ENCODE measurements at regions not wholly inside any gene's neighbourhood (a gene's known extent, or its start where the extent isn't known, plus 50 kb on each side); places are given as distances from the start of the nearest gene placed in this dataset.

- H3K27ac Mint-ChIP-seq = no peak overlapping the region
- H3K4me3 Mint-ChIP-seq = no peak overlapping the region
- H3K36me3 Mint-ChIP-seq = no peaks in the 10 kb centered on the region
These were observed 419.4 kb downstream of the SHANK2 start for GRCh38 chr11:70833011-70833410.

DNA sequence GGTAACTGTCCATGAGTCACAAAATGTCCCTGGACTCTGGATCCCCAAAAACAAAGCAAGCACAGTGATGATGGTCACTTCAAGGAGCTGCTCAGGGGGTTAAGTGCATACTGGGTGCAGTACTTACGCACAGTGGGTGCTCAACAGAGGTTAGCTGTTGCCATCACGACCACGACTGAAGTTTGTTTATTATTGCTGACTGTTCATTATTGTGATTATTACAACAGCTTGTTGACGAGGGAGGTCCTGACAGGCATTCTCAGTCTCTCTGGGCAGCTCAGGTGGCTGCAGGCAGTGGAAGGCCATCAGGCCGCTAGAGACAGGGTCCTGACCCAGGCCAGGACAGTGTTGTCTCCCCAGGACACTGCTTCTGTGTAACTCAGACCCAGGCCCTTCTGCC is 418.8 kb downstream of the SHANK2 start:
- Mint-ChIP-seq H3K27me3 (peaks cover 0 to 3% of the 10 kb centered on the region in 2 donors), H3K9me3 (no peaks in the 10 kb centered on the region), H3K36me3 (no peaks in the 10 kb centered on the region), H3K4me1 (ENCODE audit: low read depth in 2 of 2) (no peaks in the 10 kb centered on the region), H3K27ac (no peak overlapping the region), H3K4me3 (no peak overlapping the region)
- no peak for DNase-seq (ENCODE audit: low spot score)
- ATAC-seq = no peak

More at GRCh38 chr11:70833011-70833410, 419.4 kb downstream of the SHANK2 start:
- ATAC-seq (no peak), DNase-seq (ENCODE audit: low spot score) (no peak)
- H3K4me1 Mint-ChIP-seq (ENCODE audit: low read depth in 2 of 2) = no peaks in the 10 kb centered on the region
- H3K27me3 Mint-ChIP-seq = peaks cover 0 to 3% of the 10 kb centered on the region in 2 donors
- H3K9me3 Mint-ChIP-seq = no peaks in the 10 kb centered on the region

DNA sequence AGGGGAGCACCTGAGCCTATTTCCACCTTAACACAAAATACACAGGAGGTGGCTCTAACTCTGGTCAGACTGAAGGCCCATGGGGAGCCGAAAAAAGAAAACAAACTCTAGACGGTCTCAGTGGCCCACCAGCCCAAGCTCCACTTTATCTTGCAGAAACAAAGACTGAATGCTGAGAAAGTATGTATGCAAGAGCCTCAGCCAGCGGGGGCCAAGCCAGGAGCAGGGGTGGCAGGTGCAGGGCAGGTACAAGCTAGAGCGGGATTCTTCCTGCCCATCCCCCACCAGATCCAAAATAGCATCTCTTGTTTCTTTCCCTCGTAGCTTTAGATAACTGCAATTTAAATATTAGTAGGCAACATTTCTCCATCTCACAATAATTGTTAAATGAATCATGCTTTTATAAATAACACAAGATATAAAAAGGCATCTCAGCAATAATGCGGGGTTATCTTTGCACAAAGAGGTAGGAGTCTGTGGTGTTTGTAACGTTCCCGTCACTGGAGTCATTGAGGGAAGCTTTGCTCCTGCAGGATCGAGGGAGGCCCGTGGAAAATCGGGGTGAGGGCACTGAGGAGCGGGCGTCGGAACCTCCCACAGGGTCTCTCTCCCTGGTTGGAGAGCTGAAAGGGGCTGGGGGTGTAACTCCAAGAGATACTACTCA is 418.0 kb downstream of the SHANK2 start:
- no peak for ATAC-seq
- no peaks in the 10 kb centered on the region for H3K36me3 Mint-ChIP-seq
- no peak overlapping the region for H3K4me3 Mint-ChIP-seq
- no peaks in the 10 kb centered on the region for H3K4me1 Mint-ChIP-seq (ENCODE audit: low read depth in 2 of 2)
- H3K27ac Mint-ChIP-seq = no peak overlapping the region
- no peak for DNase-seq (ENCODE audit: low spot score)
- H3K27me3 Mint-ChIP-seq = peaks cover 0 to 3% of the 10 kb centered on the region in 2 donors
- H3K9me3 Mint-ChIP-seq = no peaks in the 10 kb centered on the region

DNA sequence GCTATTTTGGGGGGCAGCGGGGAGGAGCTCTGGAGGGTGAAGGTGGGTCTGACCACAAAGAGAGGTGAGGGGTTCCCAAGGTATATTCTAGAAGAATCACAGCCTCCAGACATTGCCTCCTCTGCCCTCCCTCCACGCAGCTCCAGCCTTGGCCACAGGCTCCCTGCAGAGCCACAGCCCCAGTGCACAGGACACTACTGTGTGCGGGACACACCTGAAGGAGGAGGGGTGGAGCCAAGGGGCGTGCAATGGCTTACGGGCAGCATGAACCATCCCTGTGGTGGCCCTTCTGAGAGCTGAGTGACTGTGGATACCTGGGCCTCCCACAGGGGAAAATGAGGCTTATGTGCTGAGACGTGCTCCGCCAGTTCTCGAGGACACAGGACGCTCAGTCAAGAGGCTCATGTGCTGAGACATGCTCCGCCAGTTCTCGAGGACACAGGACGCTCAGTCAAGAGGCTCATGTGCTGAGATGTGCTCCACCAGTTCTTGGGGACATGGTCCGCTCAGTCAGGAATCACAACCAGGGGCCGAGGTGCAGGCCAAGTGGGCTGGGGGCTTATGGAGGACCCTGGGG is 417.3 kb downstream of the SHANK2 start:
- H3K27ac Mint-ChIP-seq = no peak overlapping the region
- no peaks in the 10 kb centered on the region for H3K36me3 Mint-ChIP-seq
- no peaks in the 10 kb centered on the region for H3K4me1 Mint-ChIP-seq (ENCODE audit: low read depth in 2 of 2)
- H3K9me3 Mint-ChIP-seq = no peaks in the 10 kb centered on the region
- no peak for ATAC-seq
- H3K4me3 Mint-ChIP-seq = no peak overlapping the region
- H3K27me3 Mint-ChIP-seq = peaks cover 0 to 3% of the 10 kb centered on the region in 2 donors
- no peak for DNase-seq (ENCODE audit: low spot score)

- DNase-seq (ENCODE audit: low spot score) (no peak), ATAC-seq (no peak)
- Mint-ChIP-seq H3K36me3 (no peaks in the 10 kb centered on the region), H3K9me3 (no peaks in the 10 kb centered on the region), H3K27ac (no peak overlapping the region), H3K4me1 (ENCODE audit: low read depth in 2 of 2) (no peaks in the 10 kb centered on the region), H3K4me3 (no peak overlapping the region), H3K27me3 (peaks cover 0 to 3% of the 10 kb centered on the region in 2 donors)
These were observed 416.3 kb downstream of the SHANK2 start for GRCh38 chr11:70836071-70836470.

DNA sequence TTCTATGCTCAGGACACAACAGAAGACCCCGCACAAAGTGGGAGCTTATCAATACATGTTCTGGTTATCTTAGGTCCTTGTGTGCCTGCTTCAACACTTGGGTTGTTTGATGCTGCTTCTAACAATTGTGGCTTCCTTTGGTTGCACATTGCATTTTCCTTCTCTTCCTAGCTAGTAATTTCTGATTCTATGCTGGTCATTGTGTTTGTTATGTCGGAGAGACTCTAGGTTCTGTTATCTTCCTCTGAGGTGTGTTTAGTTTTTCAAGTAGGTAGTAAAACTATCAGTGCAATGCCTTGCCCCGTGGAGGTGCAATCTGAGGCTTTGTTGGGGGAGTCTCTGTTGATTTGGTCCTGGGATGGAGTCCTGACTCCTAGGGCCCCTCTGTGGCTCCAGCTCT is 414.2 kb downstream of the SHANK2 start:
- ATAC-seq (no peak), DNase-seq (ENCODE audit: low spot score) (no peak)
- no peaks in the 10 kb centered on the region for H3K36me3 Mint-ChIP-seq
- no peaks in the 10 kb centered on the region for H3K4me1 Mint-ChIP-seq (ENCODE audit: low read depth in 2 of 2)
- H3K9me3 Mint-ChIP-seq = no peaks in the 10 kb centered on the region
- H3K27ac Mint-ChIP-seq = no peak overlapping the region
- no peaks in the 10 kb centered on the region for H3K27me3 Mint-ChIP-seq
- no peak overlapping the region for H3K4me3 Mint-ChIP-seq

DNA sequence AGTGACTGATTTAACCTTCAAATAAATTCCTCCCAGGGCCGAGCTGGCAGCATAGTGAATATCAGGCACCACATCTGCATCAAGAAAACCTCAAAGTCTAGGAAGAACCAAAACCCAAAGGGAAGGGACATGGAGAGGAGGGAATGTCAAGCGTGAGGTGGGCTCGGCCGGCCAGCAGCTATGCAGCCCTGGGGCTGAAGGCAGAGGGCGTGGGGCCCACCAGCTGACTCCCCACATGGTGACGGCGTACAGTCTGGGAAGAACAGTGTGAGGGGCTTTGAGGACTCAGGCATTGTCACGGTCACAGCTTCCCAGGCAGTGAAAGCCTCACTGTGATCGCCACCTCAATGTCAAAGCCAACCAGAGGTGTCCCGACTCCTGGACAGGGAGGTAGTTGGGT is 412.5 kb downstream of the SHANK2 start:
- no peaks in the 10 kb centered on the region for H3K9me3 Mint-ChIP-seq
- H3K36me3 Mint-ChIP-seq = no peaks in the 10 kb centered on the region
- peaks cover 0 to 3% of the 10 kb centered on the region in 2 donors for H3K27me3 Mint-ChIP-seq
- H3K27ac Mint-ChIP-seq = no peak overlapping the region
- no peak for ATAC-seq
- no peaks in the 10 kb centered on the region for H3K4me1 Mint-ChIP-seq (ENCODE audit: low read depth in 2 of 2)
- H3K4me3 Mint-ChIP-seq = no peak overlapping the region
- DNase-seq (ENCODE audit: low spot score) = no peak

- Mint-ChIP-seq H3K36me3 (no peaks in the 10 kb centered on the region), H3K4me1 (ENCODE audit: low read depth in 2 of 2) (no peaks in the 10 kb centered on the region), H3K9me3 (no peaks in the 10 kb centered on the region), H3K27ac (no peak overlapping the region), H3K4me3 (no peak overlapping the region), H3K27me3 (peaks cover 0 to 6% of the 10 kb centered on the region in 2 donors)
- ATAC-seq = no peak
- no peak for DNase-seq (ENCODE audit: low spot score)
These were observed 411.1 kb downstream of the SHANK2 start for GRCh38 chr11:70841264-70841663.

GRCh38 chr11:70842256-70842655 is 410.1 kb downstream of the SHANK2 start:
- Mint-ChIP-seq H3K4me3 (no peak overlapping the region), H3K9me3 (no peaks in the 10 kb centered on the region)
- no peak for DNase-seq (ENCODE audit: low spot score)

GRCh38 chr11:70842701-70843100 is 409.7 kb downstream of the SHANK2 start:
- Mint-ChIP-seq H3K4me1 (ENCODE audit: low read depth in 2 of 2) (no peaks in the 10 kb centered on the region), H3K4me3 (no peak overlapping the region), H3K27ac (no peak overlapping the region), H3K9me3 (no peaks in the 10 kb centered on the region), H3K36me3 (no peaks in the 10 kb centered on the region), H3K27me3 (peaks cover 0 to 6% of the 10 kb centered on the region in 2 donors)
- DNase-seq (ENCODE audit: low spot score) (no peak), ATAC-seq (no peak)

More at GRCh38 chr11:70842256-70842655, 410.1 kb downstream of the SHANK2 start:
- Mint-ChIP-seq H3K4me1 (ENCODE audit: low read depth in 2 of 2) (no peaks in the 10 kb centered on the region), H3K27ac (no peak overlapping the region), H3K27me3 (peaks cover 0 to 6% of the 10 kb centered on the region in 2 donors), H3K36me3 (no peaks in the 10 kb centered on the region)
- ATAC-seq = no peak

DNA sequence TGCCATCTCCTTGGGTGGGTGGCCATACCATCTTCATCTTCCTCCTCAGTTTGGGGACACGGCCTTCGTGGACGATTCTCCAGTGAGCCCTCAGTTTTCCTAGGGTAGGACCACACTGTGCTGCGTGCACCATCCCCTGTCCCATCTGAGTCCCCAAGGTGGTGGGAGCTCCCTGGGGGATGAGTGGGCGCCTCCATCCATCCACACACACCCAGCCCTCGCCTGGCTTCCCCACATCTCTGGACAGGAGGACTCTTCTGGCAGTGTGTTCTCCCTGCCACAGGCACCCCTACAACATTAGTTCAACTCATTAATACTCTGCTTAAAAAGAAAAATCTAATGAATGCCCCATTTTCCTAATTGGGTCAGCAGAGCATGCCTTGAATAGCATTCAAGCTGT is 408.5 kb downstream of the SHANK2 start:
- no peaks in the 10 kb centered on the region for H3K36me3 Mint-ChIP-seq
- H3K27ac Mint-ChIP-seq = no peak overlapping the region
- H3K4me3 Mint-ChIP-seq = no peak overlapping the region
- peaks cover 0 to 6% of the 10 kb centered on the region in 2 donors for H3K27me3 Mint-ChIP-seq
- H3K4me1 Mint-ChIP-seq (ENCODE audit: low read depth in 2 of 2) = no peaks in the 10 kb centered on the region
- DNase-seq (ENCODE audit: low spot score) (no peak), ATAC-seq (no peak)
- H3K9me3 Mint-ChIP-seq = no peaks in the 10 kb centered on the region

- no peak for DNase-seq (ENCODE audit: low spot score)
- Mint-ChIP-seq H3K9me3 (no peaks in the 10 kb centered on the region), H3K4me3 (no peak overlapping the region), H3K4me1 (ENCODE audit: low read depth in 2 of 2) (no peaks in the 10 kb centered on the region), H3K36me3 (no peaks in the 10 kb centered on the region), H3K27me3 (peaks cover 0 to 6% of the 10 kb centered on the region in 2 donors), H3K27ac (no peak overlapping the region)
- no peak for ATAC-seq
These were observed 408.0 kb downstream of the SHANK2 start for GRCh38 chr11:70844387-70844786.

GRCh38 chr11:70845591-70846041 is 406.8 kb downstream of the SHANK2 start:
- ATAC-seq (no peak), DNase-seq (ENCODE audit: low spot score) (no peak)
- H3K4me3 Mint-ChIP-seq = no peak overlapping the region
- no peaks in the 10 kb centered on the region for H3K4me1 Mint-ChIP-seq (ENCODE audit: low read depth in 2 of 2)
- H3K27me3 Mint-ChIP-seq = peaks cover 0 to 13% of the 10 kb centered on the region in 2 donors
- H3K36me3 Mint-ChIP-seq = no peaks in the 10 kb centered on the region
- H3K9me3 Mint-ChIP-seq = no peaks in the 10 kb centered on the region
- H3K27ac Mint-ChIP-seq = no peak overlapping the region

GRCh38 chr11:70846781-70847655 is 405.4 kb downstream of the SHANK2 start:
- H3K27me3 Mint-ChIP-seq = peaks cover 0 to 13% of the 10 kb centered on the region in 2 donors
- DNase-seq (ENCODE audit: low spot score) = no peak
- ATAC-seq = peak in 1 of 2 donors; percentile 34

More at GRCh38 chr11:70846781-70847655, 405.4 kb downstream of the SHANK2 start:
- Mint-ChIP-seq H3K4me3 (no peak overlapping the region), H3K4me1 (ENCODE audit: low read depth in 2 of 2) (no peaks in the 10 kb centered on the region), H3K9me3 (no peaks in the 10 kb centered on the region), H3K36me3 (no peaks in the 10 kb centered on the region), H3K27ac (no peak overlapping the region)

Data from natural killer cell treated with Interleukin-12 subunit alpha and Interleukin-12 subunit beta and Interleukin-15 and Interleukin-18, amount 100 ng/mL, for 72 hours (primary cell).